Keratinocyte (primary cell): ENCODE measurements at regions not wholly inside any gene's neighbourhood (a gene's known extent, or its start where the extent isn't known, plus 50 kb on each side); places are given as distances from the start of the nearest gene placed in this dataset.

Experiments used
- DNase-seq: peaks from one replicate; pipeline ENCODE4 v3.0.0-alpha.2; 2011; ENCODE audit warnings: low read depth, missing footprints, low spot score
- FAIRE-seq: peaks from 2 replicates; lab custom pipeline; 2011; peaks lifted over from hg19 to GRCh38; lab: Jason Lieb, UNC
- H2AFZ ChIP-seq: 2 replicates; pipeline ENCODE4 v1.6.0; 2012; ENCODE audit warnings: low read length, control low read depth, inconsistent platforms; ENCODE audit not compliant: control insufficient read depth
- H3K27ac ChIP-seq: 2 replicates; pipeline ENCODE4 v1.5.1; 2011; ENCODE audit warnings: low read length; ENCODE audit not compliant: control insufficient read depth, insufficient read depth
- H3K27me3 ChIP-seq: 3 replicates; pipeline ENCODE4 v1.6.0; 2011; ENCODE audit warnings: low read length; ENCODE audit not compliant: control insufficient read depth, insufficient read depth; ENCODE audit errors: extremely low read depth
- H3K36me3 ChIP-seq, 2 experiments: 2 replicates in 1 of 2; 3 replicates in 1 of 2; pipeline ENCODE4 v1.5.1; 2011; ENCODE audit warnings: low read length in 2 of 2, mild to moderate bottlenecking in 1 of 2; ENCODE audit not compliant: control insufficient read depth in 2 of 2, insufficient read depth in 2 of 2; ENCODE audit errors: extremely low read depth in 1 of 2
- H3K4me1 ChIP-seq: 3 replicates; pipeline ENCODE4 v1.5.1; 2011; ENCODE audit warnings: low read length; ENCODE audit not compliant: control insufficient read depth, insufficient read depth; ENCODE audit errors: extremely low read depth
- H3K4me2 ChIP-seq: 3 replicates; pipeline ENCODE4 v1.6.0; 2011; ENCODE audit warnings: low read depth, low read length; ENCODE audit not compliant: control insufficient read depth, insufficient read depth; ENCODE audit errors: extremely low read depth
- H3K4me3 ChIP-seq, 3 experiments: fragments of 200-600 bp in 1 of 3; sonication (generic) in 1 of 3; 2 replicates in 2 of 3; 3 replicates in 1 of 3; pipeline ENCODE4 v1.5.1; 2011 to 2016; ENCODE audit warnings: low read length in 3 of 3, mild to moderate bottlenecking in 3 of 3, control low read depth in 2 of 3, inconsistent platforms in 1 of 3, low read depth in 1 of 3, mixed read lengths in 1 of 3, mixed run types in 1 of 3, moderate library complexity in 1 of 3; ENCODE audit not compliant: control insufficient read depth in 2 of 3, insufficient read depth in 2 of 3; ENCODE audit errors: extremely low read depth in 1 of 3
- H3K79me2 ChIP-seq: 2 replicates; pipeline ENCODE4 v1.6.0; 2012; ENCODE audit warnings: low read length; ENCODE audit not compliant: control insufficient read depth, insufficient read depth
- H3K9ac ChIP-seq: 3 replicates; pipeline ENCODE4 v1.6.0; 2011; ENCODE audit warnings: low read length; ENCODE audit not compliant: control insufficient read depth, insufficient read depth; ENCODE audit errors: extremely low read depth
- H3K9me1 ChIP-seq: 3 replicates; pipeline ENCODE4 v1.6.0; 2011; ENCODE audit warnings: low read length; ENCODE audit not compliant: control insufficient read depth, insufficient read depth; ENCODE audit errors: extremely low read depth
- H3K9me3 ChIP-seq: 2 replicates; pipeline ENCODE4 v1.5.1; 2012; ENCODE audit warnings: low read depth, low read length; ENCODE audit not compliant: control insufficient read depth
- H4K20me1 ChIP-seq: 3 replicates; pipeline ENCODE4 v1.6.0; 2011; ENCODE audit warnings: low read length; ENCODE audit not compliant: control insufficient read depth, insufficient read depth; ENCODE audit errors: extremely low read depth
- EZH2 ChIP-seq: IDR thresholded peaks from one replicate; pipeline ENCODE4 v1.6.1; 2012; ENCODE audit warnings: inconsistent platforms, mild to moderate bottlenecking, low read length, moderate library complexity
- dilution Hi-C: fragments of 300-500 bp; cut with MboI; formaldehyde crosslinking; loops from one replicate; pipeline ENCODE4 v1.7.0; 2020; ENCODE audit warnings: low sequenced_read_pairs; ENCODE audit not compliant: extremely low pct_ligation_motif_present
- TF ChIP-seq, protein P1 (sequence below), 3 experiments: IDR thresholded peaks in 1 of 3; conservative IDR thresholded peaks in 1 of 3; optimal IDR thresholded peaks in 1 of 3; 2 replicates in 2 of 3; 3 replicates in 1 of 3; pipeline versions ENCODE3 to v1.5.1; 2011; ENCODE audit warnings: low read length in 3 of 3, mild to moderate bottlenecking in 3 of 3, moderate library complexity in 2 of 3, control low read depth in 1 of 3, inconsistent platforms in 1 of 3; ENCODE audit not compliant: insufficient read depth in 2 of 3; ENCODE audit errors: extremely low read depth in 1 of 3

DNA sequence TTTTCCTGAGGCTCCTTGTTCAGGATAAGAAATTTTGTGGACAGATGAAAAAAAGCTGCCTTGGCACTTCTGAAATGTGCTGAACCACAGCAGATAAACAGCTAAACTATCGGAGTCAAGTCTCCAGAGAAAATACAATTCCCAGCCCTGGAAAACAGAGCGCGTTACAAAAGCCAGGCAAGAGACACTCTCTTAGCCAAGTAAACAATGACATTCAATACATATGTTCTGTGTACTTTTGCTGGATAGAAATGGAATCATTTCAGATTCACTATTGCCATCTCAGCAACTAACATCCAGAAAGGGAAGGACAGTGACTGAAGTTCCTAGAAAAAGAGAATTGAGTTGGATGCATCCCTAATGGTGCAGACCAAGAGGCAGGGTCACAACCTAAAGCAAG lies 196.8 kb upstream of the NRSN1 start:
- dilution Hi-C loops: no loop called here
- no peak for FAIRE-seq
- no peaks in the 10 kb centered on the region for H3K27me3 ChIP-seq

DNA sequence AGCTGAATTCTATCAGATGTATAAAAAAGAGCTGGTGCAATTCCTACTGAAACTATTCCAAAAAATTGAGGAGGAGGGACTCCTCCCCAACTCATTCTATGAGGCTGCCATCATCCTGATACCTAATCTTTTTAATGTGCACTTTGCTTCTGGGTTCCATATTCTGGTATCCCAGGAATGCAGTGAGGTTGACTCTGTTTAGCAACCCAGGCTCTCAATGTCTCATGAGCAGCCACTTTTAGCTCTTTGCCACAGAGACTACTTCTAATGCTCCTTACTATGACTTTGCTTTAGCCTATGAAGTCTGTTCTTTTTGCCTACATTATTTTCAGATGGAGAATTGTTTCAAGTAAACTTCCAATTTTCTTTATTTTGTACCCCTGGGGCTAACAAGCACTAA lies 185.5 kb upstream of the NRSN1 start:
- no peak overlapping the region for H3K4me2 ChIP-seq
- DNase-seq: no peak
- no peaks in the 10 kb centered on the region for H3K36me3 ChIP-seq
- no peaks in the 10 kb centered on the region for H3K9me1 ChIP-seq
- dilution Hi-C loops: no loop called here
- no peak overlapping the region for H3K27ac ChIP-seq
- H3K79me2 ChIP-seq: no peaks in the 10 kb centered on the region
- no peaks in the 10 kb centered on the region for H3K4me1 ChIP-seq
- H2AFZ ChIP-seq: no peak overlapping the region
- H3K4me3 ChIP-seq: no peak overlapping the region
- no peaks in the 10 kb centered on the region for H3K27me3 ChIP-seq
- no peak overlapping the region for H3K9ac ChIP-seq
- no peak for FAIRE-seq
- no peaks in the 10 kb centered on the region for H4K20me1 ChIP-seq
- no peaks in the 10 kb centered on the region for H3K9me3 ChIP-seq
- TF ChIP-seq, protein P1, sequence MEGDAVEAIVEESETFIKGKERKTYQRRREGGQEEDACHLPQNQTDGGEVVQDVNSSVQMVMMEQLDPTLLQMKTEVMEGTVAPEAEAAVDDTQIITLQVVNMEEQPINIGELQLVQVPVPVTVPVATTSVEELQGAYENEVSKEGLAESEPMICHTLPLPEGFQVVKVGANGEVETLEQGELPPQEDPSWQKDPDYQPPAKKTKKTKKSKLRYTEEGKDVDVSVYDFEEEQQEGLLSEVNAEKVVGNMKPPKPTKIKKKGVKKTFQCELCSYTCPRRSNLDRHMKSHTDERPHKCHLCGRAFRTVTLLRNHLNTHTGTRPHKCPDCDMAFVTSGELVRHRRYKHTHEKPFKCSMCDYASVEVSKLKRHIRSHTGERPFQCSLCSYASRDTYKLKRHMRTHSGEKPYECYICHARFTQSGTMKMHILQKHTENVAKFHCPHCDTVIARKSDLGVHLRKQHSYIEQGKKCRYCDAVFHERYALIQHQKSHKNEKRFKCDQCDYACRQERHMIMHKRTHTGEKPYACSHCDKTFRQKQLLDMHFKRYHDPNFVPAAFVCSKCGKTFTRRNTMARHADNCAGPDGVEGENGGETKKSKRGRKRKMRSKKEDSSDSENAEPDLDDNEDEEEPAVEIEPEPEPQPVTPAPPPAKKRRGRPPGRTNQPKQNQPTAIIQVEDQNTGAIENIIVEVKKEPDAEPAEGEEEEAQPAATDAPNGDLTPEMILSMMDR (optimal IDR thresholded peaks at IDR 0.05 in 1 of 3, IDR thresholded peaks at IDR 0.05 in 1 of 3, conservative IDR thresholded peaks at IDR 0.05 in 1 of 3; ENCODE audit: extremely low read depth in 1 of 3, insufficient read depth in 2 of 3, low read length in 3 of 3): no peak
- no peak for TF ChIP-seq EZH2

More for the DNA sequence above, 196.8 kb upstream of the NRSN1 start:
- Histone ChIP-seq H3K79me2 (no peaks in the 10 kb centered on the region), H3K9ac (no peak overlapping the region), H3K4me2 (no peak overlapping the region), H3K9me1 (no peaks in the 10 kb centered on the region), H4K20me1 (no peaks in the 10 kb centered on the region), H3K27ac (no peak overlapping the region), H3K4me1 (no peaks in the 10 kb centered on the region), H3K9me3 (no peaks in the 10 kb centered on the region), H3K36me3 (no peaks in the 10 kb centered on the region), H3K4me3 (no peak overlapping the region), H2AFZ (no peak overlapping the region)
- no peak for DNase-seq
- no peak for TF ChIP-seq EZH2
- TF ChIP-seq, protein P1 (optimal IDR thresholded peaks at IDR 0.05 in 1 of 3, IDR thresholded peaks at IDR 0.05 in 1 of 3, conservative IDR thresholded peaks at IDR 0.05 in 1 of 3; ENCODE audit: extremely low read depth in 1 of 3, insufficient read depth in 2 of 3, low read length in 3 of 3): no peak
